GM23338 (cell line): ENCODE measurements at regions not wholly inside any gene's neighbourhood (a gene's known extent, or its start where the extent isn't known, plus 50 kb on each side); places are given as distances from the start of the nearest gene placed in this dataset.

Experiments
- CREB1 ChIP-seq: fragments of 250-450 bp; sonication (Bioruptor Pico); IDR thresholded peaks from 2 replicates; pipeline ENCODE4 v1.5.0; 2020; ENCODE audit warnings: low read depth, mild to moderate bottlenecking, moderate library complexity
- EZH2 ChIP-seq: fragments of 200-600 bp; sonication (generic); IDR thresholded peaks from one replicate; pipeline ENCODE4 v1.8.0; 2017; ENCODE audit warnings: antibody characterized with exemption, mild to moderate bottlenecking, low read depth; ENCODE audit not compliant: unreplicated experiment
- EZH2phosphoT487 ChIP-seq: fragments of 200-600 bp; sonication (generic); IDR thresholded peaks from one replicate; pipeline ENCODE4 v1.8.1; 2018; ENCODE audit warnings: antibody characterized with exemption; ENCODE audit not compliant: unreplicated experiment
- JUNB ChIP-seq: IDR thresholded peaks from one replicate; pipeline ENCODE4 v1.6.1; 2016; ENCODE audit warnings: antibody characterized with exemption; ENCODE audit not compliant: unreplicated experiment
- NANOG ChIP-seq: IDR thresholded peaks from 2 replicates; pipeline ENCODE4 v1.6.1; 2016; ENCODE audit warnings: antibody characterized with exemption, borderline replicate concordance
- POLR2AphosphoS5 ChIP-seq: IDR thresholded peaks from 2 replicates; pipeline ENCODE4 v1.6.1; 2016; ENCODE audit warnings: antibody characterized with exemption, low read depth
- TF ChIP-seq, protein P1 (sequence below), 2 experiments: fragments of 200-600 bp in 1 of 2; sonication (generic) in 1 of 2; conservative IDR thresholded peaks; 2 replicates each; pipeline versions ENCODE4 v1.5.1 to v1.6.1; 2016 to 2017; ENCODE audit warnings: antibody characterized with exemption in 2 of 2, low read depth in 2 of 2, mild to moderate bottlenecking in 2 of 2, moderate library complexity in 1 of 2
- TF ChIP-seq, protein P2 (sequence below): fragments of 250-450 bp; sonication (Bioruptor Pico); IDR thresholded peaks from 2 replicates; pipeline ENCODE4 v1.5.0; 2020; ENCODE audit warnings: mild to moderate bottlenecking, moderate library complexity
- TF ChIP-seq, protein P3 (sequence below): IDR thresholded peaks from one replicate; pipeline ENCODE4 v1.6.1; 2018; ENCODE audit warnings: antibody characterized with exemption; ENCODE audit not compliant: unreplicated experiment

DNA sequence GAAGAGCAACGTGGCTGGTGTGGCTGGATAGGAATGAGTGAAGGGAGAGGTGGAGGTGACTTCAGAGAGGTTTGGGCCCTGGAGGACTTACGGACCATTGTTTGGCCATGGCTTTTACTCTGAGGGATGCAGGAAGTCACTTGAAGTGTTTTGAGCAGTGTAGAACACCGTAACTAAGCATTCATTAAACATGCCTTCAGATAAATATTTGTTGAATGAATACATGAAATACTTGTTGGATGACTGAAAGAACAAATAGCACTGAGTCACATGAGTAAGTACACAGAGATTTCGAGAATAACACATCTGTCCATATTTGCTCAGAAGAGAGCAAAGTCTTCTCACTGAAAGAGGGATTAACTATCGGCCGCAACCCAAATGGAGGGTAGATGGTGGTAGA is 182.7 kb upstream of the SNX19 start:
- TF ChIP-seq POLR2AphosphoS5 = no peak
- TF ChIP-seq EZH2 = no peak
- no peak for TF ChIP-seq JUNB
- TF ChIP-seq, protein P1, sequence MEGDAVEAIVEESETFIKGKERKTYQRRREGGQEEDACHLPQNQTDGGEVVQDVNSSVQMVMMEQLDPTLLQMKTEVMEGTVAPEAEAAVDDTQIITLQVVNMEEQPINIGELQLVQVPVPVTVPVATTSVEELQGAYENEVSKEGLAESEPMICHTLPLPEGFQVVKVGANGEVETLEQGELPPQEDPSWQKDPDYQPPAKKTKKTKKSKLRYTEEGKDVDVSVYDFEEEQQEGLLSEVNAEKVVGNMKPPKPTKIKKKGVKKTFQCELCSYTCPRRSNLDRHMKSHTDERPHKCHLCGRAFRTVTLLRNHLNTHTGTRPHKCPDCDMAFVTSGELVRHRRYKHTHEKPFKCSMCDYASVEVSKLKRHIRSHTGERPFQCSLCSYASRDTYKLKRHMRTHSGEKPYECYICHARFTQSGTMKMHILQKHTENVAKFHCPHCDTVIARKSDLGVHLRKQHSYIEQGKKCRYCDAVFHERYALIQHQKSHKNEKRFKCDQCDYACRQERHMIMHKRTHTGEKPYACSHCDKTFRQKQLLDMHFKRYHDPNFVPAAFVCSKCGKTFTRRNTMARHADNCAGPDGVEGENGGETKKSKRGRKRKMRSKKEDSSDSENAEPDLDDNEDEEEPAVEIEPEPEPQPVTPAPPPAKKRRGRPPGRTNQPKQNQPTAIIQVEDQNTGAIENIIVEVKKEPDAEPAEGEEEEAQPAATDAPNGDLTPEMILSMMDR (conservative IDR thresholded peaks at IDR 0.05; ENCODE audit: low read depth in 2 of 2) = no peak
- TF ChIP-seq, protein P2, sequence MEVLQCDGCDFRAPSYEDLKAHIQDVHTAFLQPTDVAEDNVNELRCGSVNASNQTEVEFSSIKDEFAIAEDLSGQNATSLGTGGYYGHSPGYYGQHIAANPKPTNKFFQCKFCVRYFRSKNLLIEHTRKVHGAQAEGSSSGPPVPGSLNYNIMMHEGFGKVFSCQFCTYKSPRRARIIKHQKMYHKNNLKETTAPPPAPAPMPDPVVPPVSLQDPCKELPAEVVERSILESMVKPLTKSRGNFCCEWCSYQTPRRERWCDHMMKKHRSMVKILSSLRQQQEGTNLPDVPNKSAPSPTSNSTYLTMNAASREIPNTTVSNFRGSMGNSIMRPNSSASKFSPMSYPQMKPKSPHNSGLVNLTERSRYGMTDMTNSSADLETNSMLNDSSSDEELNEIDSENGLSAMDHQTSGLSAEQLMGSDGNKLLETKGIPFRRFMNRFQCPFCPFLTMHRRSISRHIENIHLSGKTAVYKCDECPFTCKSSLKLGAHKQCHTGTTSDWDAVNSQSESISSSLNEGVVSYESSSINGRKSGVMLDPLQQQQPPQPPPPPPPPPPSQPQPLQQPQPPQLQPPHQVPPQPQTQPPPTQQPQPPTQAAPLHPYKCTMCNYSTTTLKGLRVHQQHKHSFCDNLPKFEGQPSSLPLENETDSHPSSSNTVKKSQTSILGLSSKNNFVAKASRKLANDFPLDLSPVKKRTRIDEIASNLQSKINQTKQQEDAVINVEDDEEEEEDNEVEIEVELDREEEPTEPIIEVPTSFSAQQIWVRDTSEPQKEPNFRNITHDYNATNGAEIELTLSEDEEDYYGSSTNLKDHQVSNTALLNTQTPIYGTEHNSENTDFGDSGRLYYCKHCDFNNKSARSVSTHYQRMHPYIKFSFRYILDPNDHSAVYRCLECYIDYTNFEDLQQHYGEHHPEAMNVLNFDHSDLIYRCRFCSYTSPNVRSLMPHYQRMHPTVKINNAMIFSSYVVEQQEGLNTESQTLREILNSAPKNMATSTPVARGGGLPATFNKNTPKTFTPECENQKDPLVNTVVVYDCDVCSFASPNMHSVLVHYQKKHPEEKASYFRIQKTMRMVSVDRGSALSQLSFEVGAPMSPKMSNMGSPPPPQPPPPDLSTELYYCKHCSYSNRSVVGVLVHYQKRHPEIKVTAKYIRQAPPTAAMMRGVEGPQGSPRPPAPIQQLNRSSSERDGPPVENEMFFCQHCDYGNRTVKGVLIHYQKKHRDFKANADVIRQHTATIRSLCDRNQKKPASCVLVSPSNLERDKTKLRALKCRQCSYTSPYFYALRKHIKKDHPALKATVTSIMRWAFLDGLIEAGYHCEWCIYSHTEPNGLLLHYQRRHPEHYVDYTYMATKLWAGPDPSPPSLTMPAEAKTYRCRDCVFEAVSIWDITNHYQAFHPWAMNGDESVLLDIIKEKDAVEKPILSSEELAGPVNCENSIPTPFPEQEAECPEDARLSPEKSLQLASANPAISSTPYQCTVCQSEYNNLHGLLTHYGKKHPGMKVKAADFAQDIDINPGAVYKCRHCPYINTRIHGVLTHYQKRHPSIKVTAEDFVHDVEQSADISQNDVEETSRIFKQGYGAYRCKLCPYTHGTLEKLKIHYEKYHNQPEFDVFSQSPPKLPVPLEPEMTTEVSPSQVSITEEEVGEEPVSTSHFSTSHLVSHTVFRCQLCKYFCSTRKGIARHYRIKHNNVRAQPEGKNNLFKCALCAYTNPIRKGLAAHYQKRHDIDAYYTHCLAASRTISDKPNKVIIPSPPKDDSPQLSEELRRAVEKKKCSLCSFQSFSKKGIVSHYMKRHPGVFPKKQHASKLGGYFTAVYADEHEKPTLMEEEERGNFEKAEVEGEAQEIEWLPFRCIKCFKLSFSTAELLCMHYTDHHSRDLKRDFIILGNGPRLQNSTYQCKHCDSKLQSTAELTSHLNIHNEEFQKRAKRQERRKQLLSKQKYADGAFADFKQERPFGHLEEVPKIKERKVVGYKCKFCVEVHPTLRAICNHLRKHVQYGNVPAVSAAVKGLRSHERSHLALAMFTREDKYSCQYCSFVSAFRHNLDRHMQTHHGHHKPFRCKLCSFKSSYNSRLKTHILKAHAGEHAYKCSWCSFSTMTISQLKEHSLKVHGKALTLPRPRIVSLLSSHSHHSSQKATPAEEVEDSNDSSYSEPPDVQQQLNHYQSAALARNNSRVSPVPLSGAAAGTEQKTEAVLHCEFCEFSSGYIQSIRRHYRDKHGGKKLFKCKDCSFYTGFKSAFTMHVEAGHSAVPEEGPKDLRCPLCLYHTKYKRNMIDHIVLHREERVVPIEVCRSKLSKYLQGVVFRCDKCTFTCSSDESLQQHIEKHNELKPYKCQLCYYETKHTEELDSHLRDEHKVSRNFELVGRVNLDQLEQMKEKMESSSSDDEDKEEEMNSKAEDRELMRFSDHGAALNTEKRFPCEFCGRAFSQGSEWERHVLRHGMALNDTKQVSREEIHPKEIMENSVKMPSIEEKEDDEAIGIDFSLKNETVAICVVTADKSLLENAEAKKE (CRISPR knock-in tag) = no peak
- TF ChIP-seq NANOG = no peak
- no peak for TF ChIP-seq EZH2phosphoT487
- TF ChIP-seq, protein P3, sequence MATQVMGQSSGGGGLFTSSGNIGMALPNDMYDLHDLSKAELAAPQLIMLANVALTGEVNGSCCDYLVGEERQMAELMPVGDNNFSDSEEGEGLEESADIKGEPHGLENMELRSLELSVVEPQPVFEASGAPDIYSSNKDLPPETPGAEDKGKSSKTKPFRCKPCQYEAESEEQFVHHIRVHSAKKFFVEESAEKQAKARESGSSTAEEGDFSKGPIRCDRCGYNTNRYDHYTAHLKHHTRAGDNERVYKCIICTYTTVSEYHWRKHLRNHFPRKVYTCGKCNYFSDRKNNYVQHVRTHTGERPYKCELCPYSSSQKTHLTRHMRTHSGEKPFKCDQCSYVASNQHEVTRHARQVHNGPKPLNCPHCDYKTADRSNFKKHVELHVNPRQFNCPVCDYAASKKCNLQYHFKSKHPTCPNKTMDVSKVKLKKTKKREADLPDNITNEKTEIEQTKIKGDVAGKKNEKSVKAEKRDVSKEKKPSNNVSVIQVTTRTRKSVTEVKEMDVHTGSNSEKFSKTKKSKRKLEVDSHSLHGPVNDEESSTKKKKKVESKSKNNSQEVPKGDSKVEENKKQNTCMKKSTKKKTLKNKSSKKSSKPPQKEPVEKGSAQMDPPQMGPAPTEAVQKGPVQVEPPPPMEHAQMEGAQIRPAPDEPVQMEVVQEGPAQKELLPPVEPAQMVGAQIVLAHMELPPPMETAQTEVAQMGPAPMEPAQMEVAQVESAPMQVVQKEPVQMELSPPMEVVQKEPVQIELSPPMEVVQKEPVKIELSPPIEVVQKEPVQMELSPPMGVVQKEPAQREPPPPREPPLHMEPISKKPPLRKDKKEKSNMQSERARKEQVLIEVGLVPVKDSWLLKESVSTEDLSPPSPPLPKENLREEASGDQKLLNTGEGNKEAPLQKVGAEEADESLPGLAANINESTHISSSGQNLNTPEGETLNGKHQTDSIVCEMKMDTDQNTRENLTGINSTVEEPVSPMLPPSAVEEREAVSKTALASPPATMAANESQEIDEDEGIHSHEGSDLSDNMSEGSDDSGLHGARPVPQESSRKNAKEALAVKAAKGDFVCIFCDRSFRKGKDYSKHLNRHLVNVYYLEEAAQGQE = no peak
- TF ChIP-seq CREB1 (CRISPR knock-in tag) = no peak
